ENCODE measurements at regions not wholly inside any gene's neighbourhood (a gene's known extent, or its start where the extent isn't known, plus 50 kb on each side); places are given as distances from the start of the nearest gene placed in this dataset.

GRCh38 chr3:8157640-8158039, 344.0 kb upstream of the LMCD1 start:
- TF ChIP-seq, protein P1, sequence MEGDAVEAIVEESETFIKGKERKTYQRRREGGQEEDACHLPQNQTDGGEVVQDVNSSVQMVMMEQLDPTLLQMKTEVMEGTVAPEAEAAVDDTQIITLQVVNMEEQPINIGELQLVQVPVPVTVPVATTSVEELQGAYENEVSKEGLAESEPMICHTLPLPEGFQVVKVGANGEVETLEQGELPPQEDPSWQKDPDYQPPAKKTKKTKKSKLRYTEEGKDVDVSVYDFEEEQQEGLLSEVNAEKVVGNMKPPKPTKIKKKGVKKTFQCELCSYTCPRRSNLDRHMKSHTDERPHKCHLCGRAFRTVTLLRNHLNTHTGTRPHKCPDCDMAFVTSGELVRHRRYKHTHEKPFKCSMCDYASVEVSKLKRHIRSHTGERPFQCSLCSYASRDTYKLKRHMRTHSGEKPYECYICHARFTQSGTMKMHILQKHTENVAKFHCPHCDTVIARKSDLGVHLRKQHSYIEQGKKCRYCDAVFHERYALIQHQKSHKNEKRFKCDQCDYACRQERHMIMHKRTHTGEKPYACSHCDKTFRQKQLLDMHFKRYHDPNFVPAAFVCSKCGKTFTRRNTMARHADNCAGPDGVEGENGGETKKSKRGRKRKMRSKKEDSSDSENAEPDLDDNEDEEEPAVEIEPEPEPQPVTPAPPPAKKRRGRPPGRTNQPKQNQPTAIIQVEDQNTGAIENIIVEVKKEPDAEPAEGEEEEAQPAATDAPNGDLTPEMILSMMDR (conservative IDR thresholded peaks at IDR 0.05 in 1 of 2, IDR thresholded peaks at IDR 0.05 in 1 of 2; ENCODE audit: low read depth in 1 of 2, low read length in 2 of 2), result no peak
- TF ChIP-seq EZH2 (IDR thresholded peaks at IDR 0.05; ENCODE audit: low read length, missing control alignments), result no peak
